Endothelial cell of umbilical vein (primary cell): ENCODE measurements at regions not wholly inside any gene's neighbourhood (a gene's known extent, or its start where the extent isn't known, plus 50 kb on each side); places are given as distances from the start of the nearest gene placed in this dataset.

Source experiments
- CTCF ChIP-seq, 2 donors: IDR thresholded peaks; 1 replicate in 1 of 2; 2 replicates in 1 of 2; pipeline ENCODE4 v1.5.1; 2011; ENCODE audit warnings: low read length in 2 of 2, mild to moderate bottlenecking in 2 of 2, moderate library complexity in 2 of 2, control low read depth in 1 of 2, inconsistent platforms in 1 of 2, low read depth in 1 of 2; ENCODE audit not compliant: insufficient read depth in 1 of 2; ENCODE audit errors: extremely low read depth in 1 of 2
- EZH2 ChIP-seq: IDR thresholded peaks from 2 replicates; pipeline ENCODE4 v1.6.1; 2012; ENCODE audit warnings: borderline replicate concordance, low read depth, mild to moderate bottlenecking, moderate library complexity, low read length, inconsistent platforms; ENCODE audit not compliant: severe bottlenecking
- FOS ChIP-seq: IDR thresholded peaks from 2 replicates; pipeline ENCODE4 v1.6.1; 2011; ENCODE audit warnings: mild to moderate bottlenecking, low read length, moderate library complexity, borderline replicate concordance; ENCODE audit not compliant: insufficient read depth
- JUN ChIP-seq: IDR thresholded peaks from 2 replicates; pipeline ENCODE4 v1.6.1; 2011; ENCODE audit warnings: borderline replicate concordance, low read depth; ENCODE audit not compliant: insufficient read length, insufficient read depth
- MAX ChIP-seq: IDR thresholded peaks from 2 replicates; pipeline ENCODE4 v1.6.1; 2011; ENCODE audit not compliant: insufficient read depth, insufficient read length
- POLR2A ChIP-seq: IDR thresholded peaks from 2 replicates; pipeline ENCODE4 v1.6.1; 2012; ENCODE audit warnings: low read depth, mild to moderate bottlenecking, control low read depth, low read length
- POLR2AphosphoS5 ChIP-seq: IDR thresholded peaks from 2 replicates; pipeline ENCODE4 v1.6.1; 2012; ENCODE audit warnings: low read depth, mild to moderate bottlenecking, control low read depth, low read length, moderate library complexity; ENCODE audit not compliant: insufficient read depth

GRCh38 chr12:130068741-130069140 is 93.5 kb upstream of the FZD10 start:
- no peak for TF ChIP-seq POLR2A
- no peak for TF ChIP-seq EZH2
- no peak for TF ChIP-seq FOS
- no peak for TF ChIP-seq MAX
- TF ChIP-seq CTCF (IDR thresholded peaks at IDR 0.05; ENCODE audit: extremely low read depth in 1 of 2, insufficient read depth in 1 of 2, low read depth in 1 of 2, low read length in 2 of 2) = no peak
- no peak for TF ChIP-seq JUN
- TF ChIP-seq POLR2AphosphoS5 = no peak
